ENCODE measurements at regions not wholly inside any gene's neighbourhood (a gene's known extent, or its start where the extent isn't known, plus 50 kb on each side); places are given as distances from the start of the nearest gene placed in this dataset.
A peak's percentile ranks its signal among the peaks of the same experiment; 100 is the strongest.

DNA sequence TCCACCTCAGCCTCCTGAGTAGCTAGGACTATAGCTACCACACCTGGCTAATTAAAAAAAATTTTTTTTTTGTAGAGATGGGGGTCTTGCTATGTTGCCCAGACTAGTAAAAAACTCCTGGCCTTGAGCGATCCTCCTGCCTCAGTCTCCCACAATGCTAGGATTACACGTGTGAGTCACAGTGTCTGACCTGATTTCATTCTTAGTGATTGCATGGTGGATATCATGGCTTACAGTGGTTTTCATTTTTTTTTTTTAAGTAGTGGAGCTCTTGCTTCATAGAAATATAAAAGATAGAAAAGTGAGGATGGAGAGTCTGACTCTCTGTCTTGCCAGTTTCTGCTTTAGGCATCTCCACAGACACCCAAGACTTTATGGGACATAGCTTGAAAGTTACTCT, 83.6 kb downstream of the CDC42EP3 start:
- Histone ChIP-seq H3K4me1 (replicated peaks in 1 of 2) (peaks cover 0 to 19% of the 10 kb centered on the region in 2 donors), H3K27me3 (no peaks in the 10 kb centered on the region), H3K9me3 (replicated peaks in 1 of 3) (no peaks in the 10 kb centered on the region), H3K36me3 (replicated peaks in 1 of 2) (no peaks in the 10 kb centered on the region), H3K4me3 (no peak overlapping the region), H3K27ac (peak overlapping the region in 1 of 5 donors; percentile 20)
- 92 to 100% (median 94%) methylated on average over 2 of the region's 2 CpGs for WGBS, 4 donors
- intact Hi-C loops (cut with DNase I) = no loop called here
- TF ChIP-seq POLR2A (IDR thresholded peaks at IDR 0.05) = no peak
- TF ChIP-seq, protein P1, sequence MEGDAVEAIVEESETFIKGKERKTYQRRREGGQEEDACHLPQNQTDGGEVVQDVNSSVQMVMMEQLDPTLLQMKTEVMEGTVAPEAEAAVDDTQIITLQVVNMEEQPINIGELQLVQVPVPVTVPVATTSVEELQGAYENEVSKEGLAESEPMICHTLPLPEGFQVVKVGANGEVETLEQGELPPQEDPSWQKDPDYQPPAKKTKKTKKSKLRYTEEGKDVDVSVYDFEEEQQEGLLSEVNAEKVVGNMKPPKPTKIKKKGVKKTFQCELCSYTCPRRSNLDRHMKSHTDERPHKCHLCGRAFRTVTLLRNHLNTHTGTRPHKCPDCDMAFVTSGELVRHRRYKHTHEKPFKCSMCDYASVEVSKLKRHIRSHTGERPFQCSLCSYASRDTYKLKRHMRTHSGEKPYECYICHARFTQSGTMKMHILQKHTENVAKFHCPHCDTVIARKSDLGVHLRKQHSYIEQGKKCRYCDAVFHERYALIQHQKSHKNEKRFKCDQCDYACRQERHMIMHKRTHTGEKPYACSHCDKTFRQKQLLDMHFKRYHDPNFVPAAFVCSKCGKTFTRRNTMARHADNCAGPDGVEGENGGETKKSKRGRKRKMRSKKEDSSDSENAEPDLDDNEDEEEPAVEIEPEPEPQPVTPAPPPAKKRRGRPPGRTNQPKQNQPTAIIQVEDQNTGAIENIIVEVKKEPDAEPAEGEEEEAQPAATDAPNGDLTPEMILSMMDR (IDR thresholded peaks at IDR 0.05) = no peak
- DNase-seq = no peak

GRCh38 chr2:37588316-37588777, 83.1 kb downstream of the CDC42EP3 start:
- Histone ChIP-seq H3K9me3 (replicated peaks in 1 of 3) (no peaks in the 10 kb centered on the region), H3K27me3 (no peaks in the 10 kb centered on the region), H3K4me1 (replicated peaks in 1 of 2) (peaks cover 0 to 19% of the 10 kb centered on the region in 2 donors), H3K36me3 (replicated peaks in 1 of 2) (no peaks in the 10 kb centered on the region), H3K4me3 (no peak overlapping the region), H3K27ac (peak overlapping the region in 1 of 5 donors; percentile 20)
- DNase-seq = no peak
- WGBS, 4 donors = 88 to 90% (median 89%) methylated on average over 6 of the region's 6 CpGs
- intact Hi-C loops (cut with DNase I) = no loop called here
- no peak for TF ChIP-seq POLR2A (IDR thresholded peaks at IDR 0.05)
- TF ChIP-seq, protein P1 (IDR thresholded peaks at IDR 0.05) = no peak

- Histone ChIP-seq H3K9me3 (replicated peaks in 1 of 3) (no peaks in the 10 kb centered on the region), H3K27ac (peak overlapping the region in 4 of 5 donors; percentile 15 to 74 (median 46)), H3K27me3 (no peaks in the 10 kb centered on the region), H3K36me3 (replicated peaks in 1 of 2) (no peaks in the 10 kb centered on the region), H3K4me3 (no peak overlapping the region), H3K4me1 (replicated peaks in 1 of 2) (peaks cover 0 to 19% of the 10 kb centered on the region in 2 donors)
- 86 to 92% (median 91%) methylated on average over 3 of the region's 3 CpGs for WGBS, 4 donors
- TF ChIP-seq POLR2A (IDR thresholded peaks at IDR 0.05) = no peak
- TF ChIP-seq, protein P1 (IDR thresholded peaks at IDR 0.05) = no peak
- intact Hi-C loops (cut with DNase I) = no loop called here
- no peak for DNase-seq
These were observed 82.1 kb downstream of the CDC42EP3 start for GRCh38 chr2:37589298-37589697.

GRCh38 chr2:37590119-37590571, 81.3 kb downstream of the CDC42EP3 start:
- TF ChIP-seq POLR2A (IDR thresholded peaks at IDR 0.05) = no peak
- TF ChIP-seq, protein P1 (IDR thresholded peaks at IDR 0.05) = no peak
- Histone ChIP-seq H3K27ac (peak overlapping the region in 1 of 5 donors; percentile 74), H3K4me1 (replicated peaks in 1 of 2) (peaks cover 0 to 19% of the 10 kb centered on the region in 2 donors), H3K4me3 (no peak overlapping the region), H3K36me3 (replicated peaks in 1 of 2) (no peaks in the 10 kb centered on the region), H3K27me3 (no peaks in the 10 kb centered on the region), H3K9me3 (replicated peaks in 1 of 3) (no peaks in the 10 kb centered on the region)
- DNase-seq = peak in 1 of 7 donors; percentile 19
- intact Hi-C loops (cut with DNase I) = no loop called here
- 49 to 71% (median 68%) methylated on average over 3 of the region's 3 CpGs for WGBS, 4 donors

Small RNAs in the stretch of these regions (small RNA-seq; reads per million reads assigned to genes)
- 0 reads per million in 2 donors for gene RNU6-1116P
